AG20443 (cell line): ENCODE measurements at regions not wholly inside any gene's neighbourhood (a gene's known extent, or its start where the extent isn't known, plus 50 kb on each side); places are given as distances from the start of the nearest gene placed in this dataset.

ENCODE experiments used
- DNase-seq: peaks from one replicate; pipeline ENCODE4 v3.0.0; 2012; ENCODE audit warnings: low spot score, mixed read lengths

GRCh38 chr10:71123023-71123422 is 89.3 kb upstream of the UNC5B start:
- no peak for DNase-seq

- DNase-seq: peak; percentile 5
Measured at GRCh38 chr10:71124921-71125748, 87.2 kb upstream of the UNC5B start.

GRCh38 chr10:71125749-71126107 is 86.6 kb upstream of the UNC5B start:
- DNase-seq: no peak

- DNase-seq: peak; percentile 7
Measured at GRCh38 chr10:71126432-71126831, 85.9 kb upstream of the UNC5B start.

- no peak for DNase-seq
Measured at GRCh38 chr10:71127104-71127503, 85.3 kb upstream of the UNC5B start.

GRCh38 chr10:71127773-71128172 is 84.6 kb upstream of the UNC5B start:
- DNase-seq: peak; percentile 7

- DNase-seq: peak; percentile 23
Measured at GRCh38 chr10:71128311-71128980, 83.9 kb upstream of the UNC5B start.

GRCh38 chr10:71131096-71131495 is 81.3 kb upstream of the UNC5B start:
- DNase-seq: no peak

- peak; percentile 5 for DNase-seq
Measured at GRCh38 chr10:71131508-71132088, 80.8 kb upstream of the UNC5B start.

- DNase-seq: peak; percentile 10
Measured at GRCh38 chr10:71132321-71132810, 80.0 kb upstream of the UNC5B start.

- peak; percentile 3 for DNase-seq
Measured at GRCh38 chr10:71133710-71134686, 78.4 kb upstream of the UNC5B start.

- peak; percentile 3 for DNase-seq
Measured at GRCh38 chr10:71134732-71135211, 77.6 kb upstream of the UNC5B start.

GRCh38 chr10:71135236-71135635 is 77.1 kb upstream of the UNC5B start:
- no peak for DNase-seq

- no peak for DNase-seq
Measured at GRCh38 chr10:71136036-71136721, 76.2 kb upstream of the UNC5B start.

- DNase-seq: no peak
Measured at GRCh38 chr10:71137701-71138100, 74.7 kb upstream of the UNC5B start.

GRCh38 chr10:71138166-71138830 is 74.1 kb upstream of the UNC5B start:
- DNase-seq: no peak

GRCh38 chr10:71141528-71141927 is 70.8 kb upstream of the UNC5B start:
- no peak for DNase-seq

- DNase-seq: no peak
Measured at GRCh38 chr10:71143170-71143569, 69.2 kb upstream of the UNC5B start.

- no peak for DNase-seq
Measured at GRCh38 chr10:71143610-71144009, 68.8 kb upstream of the UNC5B start.

GRCh38 chr10:71144824-71145223 is 67.5 kb upstream of the UNC5B start:
- no peak for DNase-seq
